Stimulated activated CD4-positive, alpha-beta T cell treated with anti-CD3 and anti-CD28 coated beads, Interleukin-1b, Interleukin-23, amount 100 ng/mL, for 1 hour (primary cell): ENCODE measurements at regions not wholly inside any gene's neighbourhood (a gene's known extent, or its start where the extent isn't known, plus 50 kb on each side); places are given as distances from the start of the nearest gene placed in this dataset.
A peak's percentile ranks its signal among the peaks of the same experiment; 100 is the strongest.

Experiments used
- DNase-seq, 2 donors: peaks; one replicate each; pipeline ENCODE4 v3.0.0-alpha.2; 2020; ENCODE audit warnings: low read depth in 2 of 2

- no peak for DNase-seq
These were observed 292.1 kb downstream of the BTG1 start for GRCh38 chr12:91853350-91854127.

GRCh38 chr12:91852634-91853033 is 293.0 kb downstream of the BTG1 start:
- no peak for DNase-seq

GRCh38 chr12:91851741-91852477 is 293.7 kb downstream of the BTG1 start:
- DNase-seq, result no peak

GRCh38 chr12:91846466-91847055 is 299.1 kb downstream of the BTG1 start:
- no peak for DNase-seq

GRCh38 chr12:91845365-91845764 is 300.3 kb downstream of the BTG1 start:
- no peak for DNase-seq

- DNase-seq, result no peak
These were observed 303.8 kb downstream of the BTG1 start for GRCh38 chr12:91841822-91842221.

- no peak for DNase-seq
These were observed 308.9 kb downstream of the BTG1 start for GRCh38 chr12:91836696-91837095.

- DNase-seq, result no peak
These were observed 309.4 kb downstream of the BTG1 start for GRCh38 chr12:91836264-91836663.

GRCh38 chr12:91835693-91836092 is 310.0 kb downstream of the BTG1 start:
- no peak for DNase-seq

GRCh38 chr12:91833780-91834359 is 311.8 kb downstream of the BTG1 start:
- DNase-seq, result no peak

GRCh38 chr12:91825999-91826398 is 319.6 kb downstream of the BTG1 start:
- no peak for DNase-seq

- no peak for DNase-seq
These were observed 320.7 kb downstream of the BTG1 start for GRCh38 chr12:91824991-91825390.

GRCh38 chr12:91819132-91819447 is 326.6 kb downstream of the BTG1 start:
- DNase-seq, result no peak

GRCh38 chr12:91818227-91819131 is 327.2 kb downstream of the BTG1 start:
- no peak for DNase-seq

GRCh38 chr12:91817517-91817916 is 328.1 kb downstream of the BTG1 start:
- DNase-seq, result no peak

GRCh38 chr12:91813701-91814100 is 331.9 kb downstream of the BTG1 start:
- no peak for DNase-seq

GRCh38 chr12:91811481-91812287 is 334.0 kb downstream of the BTG1 start:
- DNase-seq, result peak; percentile 45 to 74

GRCh38 chr12:91810531-91811451 is 334.9 kb downstream of the BTG1 start:
- DNase-seq, result no peak

- DNase-seq, result no peak
These were observed 335.6 kb downstream of the BTG1 start for GRCh38 chr12:91810077-91810476.

- DNase-seq, result no peak
These were observed 340.6 kb downstream of the BTG1 start for GRCh38 chr12:91805031-91805430.
